ENCODE measurements at regions not wholly inside any gene's neighbourhood (a gene's known extent, or its start where the extent isn't known, plus 50 kb on each side); places are given as distances from the start of the nearest gene placed in this dataset.

DNA sequence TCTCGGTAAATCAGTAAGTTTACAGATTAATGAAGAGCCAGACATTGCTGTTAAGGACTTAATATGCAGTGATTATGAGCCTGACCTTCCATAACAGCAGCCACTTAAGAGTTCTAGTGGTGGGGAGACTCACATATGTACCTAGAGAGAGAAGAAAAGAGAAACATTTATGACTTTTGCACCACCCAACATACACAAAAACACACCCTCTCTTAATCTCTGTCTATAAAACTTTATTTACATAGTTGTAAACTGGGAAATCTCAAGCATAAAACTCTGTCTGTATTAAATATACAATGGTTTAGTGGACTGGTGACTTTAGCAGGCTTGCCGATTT lies 347.4 kb upstream of the ADGRL2 start:
- TF ChIP-seq, protein P1, sequence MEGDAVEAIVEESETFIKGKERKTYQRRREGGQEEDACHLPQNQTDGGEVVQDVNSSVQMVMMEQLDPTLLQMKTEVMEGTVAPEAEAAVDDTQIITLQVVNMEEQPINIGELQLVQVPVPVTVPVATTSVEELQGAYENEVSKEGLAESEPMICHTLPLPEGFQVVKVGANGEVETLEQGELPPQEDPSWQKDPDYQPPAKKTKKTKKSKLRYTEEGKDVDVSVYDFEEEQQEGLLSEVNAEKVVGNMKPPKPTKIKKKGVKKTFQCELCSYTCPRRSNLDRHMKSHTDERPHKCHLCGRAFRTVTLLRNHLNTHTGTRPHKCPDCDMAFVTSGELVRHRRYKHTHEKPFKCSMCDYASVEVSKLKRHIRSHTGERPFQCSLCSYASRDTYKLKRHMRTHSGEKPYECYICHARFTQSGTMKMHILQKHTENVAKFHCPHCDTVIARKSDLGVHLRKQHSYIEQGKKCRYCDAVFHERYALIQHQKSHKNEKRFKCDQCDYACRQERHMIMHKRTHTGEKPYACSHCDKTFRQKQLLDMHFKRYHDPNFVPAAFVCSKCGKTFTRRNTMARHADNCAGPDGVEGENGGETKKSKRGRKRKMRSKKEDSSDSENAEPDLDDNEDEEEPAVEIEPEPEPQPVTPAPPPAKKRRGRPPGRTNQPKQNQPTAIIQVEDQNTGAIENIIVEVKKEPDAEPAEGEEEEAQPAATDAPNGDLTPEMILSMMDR (IDR thresholded peaks at IDR 0.05), result no peak
- no peak for TF ChIP-seq POLR2A (IDR thresholded peaks at IDR 0.05)
